ENCODE measurements at regions not wholly inside any gene's neighbourhood (a gene's known extent, or its start where the extent isn't known, plus 50 kb on each side); places are given as distances from the start of the nearest gene placed in this dataset.

DNA sequence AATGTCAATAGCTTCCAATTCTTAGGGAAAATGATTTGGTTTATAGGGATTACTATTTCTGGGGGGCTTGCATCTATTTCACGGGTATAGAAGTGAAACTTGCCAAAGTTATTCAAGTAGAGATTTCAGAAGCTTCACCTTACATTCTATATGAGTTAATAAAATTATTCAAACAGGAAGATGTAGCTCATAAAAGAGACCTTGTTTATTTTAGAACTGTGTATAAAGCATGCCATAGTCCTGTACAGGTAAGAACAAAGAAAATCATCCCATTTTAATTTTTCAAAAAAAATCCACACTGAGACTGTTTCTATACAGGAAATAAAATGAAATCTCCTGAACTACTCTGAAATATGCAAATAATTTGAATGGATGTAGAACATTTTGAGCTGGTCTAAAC, 834.7 kb downstream of the TRHDE start:
- DNase-seq (no peak), FAIRE-seq (no peak)
- intact Hi-C loops (cut with DNase I), result no loop called here
- Histone ChIP-seq H3K4me1 (ENCODE audit: control insufficient read depth in 2 of 3, insufficient read depth in 2 of 3, low read depth in 1 of 3, low read length in 3 of 3) (no peaks in the 10 kb centered on the region), H3K9me3 (ENCODE audit: control insufficient read depth in 2 of 3, insufficient read depth in 1 of 3, low read length in 3 of 3) (no peaks in the 10 kb centered on the region), H3K4me3 (ENCODE audit: low read length in 3 of 3) (no peak overlapping the region), H3K27me3 (ENCODE audit: control insufficient read depth, insufficient read depth, low read length) (peaks cover 2% of the 10 kb centered on the region), H3K9ac (ENCODE audit: low read length in 3 of 3) (no peak overlapping the region), H3K36me3 (ENCODE audit: control insufficient read depth in 2 of 3, insufficient read depth in 3 of 3, low read length in 3 of 3) (no peaks in the 10 kb centered on the region), H3K27ac (ENCODE audit: low read depth in 2 of 2, low read length in 2 of 2) (no peak overlapping the region)
- TF ChIP-seq, protein P1, sequence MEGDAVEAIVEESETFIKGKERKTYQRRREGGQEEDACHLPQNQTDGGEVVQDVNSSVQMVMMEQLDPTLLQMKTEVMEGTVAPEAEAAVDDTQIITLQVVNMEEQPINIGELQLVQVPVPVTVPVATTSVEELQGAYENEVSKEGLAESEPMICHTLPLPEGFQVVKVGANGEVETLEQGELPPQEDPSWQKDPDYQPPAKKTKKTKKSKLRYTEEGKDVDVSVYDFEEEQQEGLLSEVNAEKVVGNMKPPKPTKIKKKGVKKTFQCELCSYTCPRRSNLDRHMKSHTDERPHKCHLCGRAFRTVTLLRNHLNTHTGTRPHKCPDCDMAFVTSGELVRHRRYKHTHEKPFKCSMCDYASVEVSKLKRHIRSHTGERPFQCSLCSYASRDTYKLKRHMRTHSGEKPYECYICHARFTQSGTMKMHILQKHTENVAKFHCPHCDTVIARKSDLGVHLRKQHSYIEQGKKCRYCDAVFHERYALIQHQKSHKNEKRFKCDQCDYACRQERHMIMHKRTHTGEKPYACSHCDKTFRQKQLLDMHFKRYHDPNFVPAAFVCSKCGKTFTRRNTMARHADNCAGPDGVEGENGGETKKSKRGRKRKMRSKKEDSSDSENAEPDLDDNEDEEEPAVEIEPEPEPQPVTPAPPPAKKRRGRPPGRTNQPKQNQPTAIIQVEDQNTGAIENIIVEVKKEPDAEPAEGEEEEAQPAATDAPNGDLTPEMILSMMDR (IDR thresholded peaks at IDR 0.05; ENCODE audit: borderline replicate concordance, extremely low read depth, insufficient read depth), result no peak

DNA sequence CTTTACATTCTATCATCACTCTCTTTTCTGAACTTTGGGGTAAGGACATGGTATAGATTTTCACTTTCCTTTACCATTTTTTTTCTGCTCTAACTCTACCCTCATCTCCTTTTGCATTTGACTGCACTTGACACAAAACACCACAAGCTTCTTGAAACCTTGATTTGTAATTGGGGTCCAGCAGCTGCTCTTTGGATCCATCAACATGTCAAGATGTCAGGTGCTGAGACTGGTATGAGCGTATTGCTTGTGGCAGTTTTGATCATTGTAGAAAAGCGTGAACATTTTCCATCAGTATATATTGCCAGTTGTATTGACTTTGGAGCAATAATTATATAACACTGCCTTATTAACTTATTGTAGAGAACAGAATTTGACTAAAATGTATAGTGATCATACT, 838.6 kb downstream of the TRHDE start:
- FAIRE-seq (no peak), DNase-seq (no peak)
- H3K9me3 ChIP-seq (ENCODE audit: control insufficient read depth in 2 of 3, insufficient read depth in 1 of 3, low read length in 3 of 3), result no peaks in the 10 kb centered on the region
- H3K27ac ChIP-seq (ENCODE audit: low read depth in 2 of 2, low read length in 2 of 2), result no peak overlapping the region
- TF ChIP-seq, protein P1 (IDR thresholded peaks at IDR 0.05; ENCODE audit: borderline replicate concordance, extremely low read depth, insufficient read depth), result no peak
- H3K9ac ChIP-seq (ENCODE audit: low read length in 3 of 3), result no peak overlapping the region
- intact Hi-C loops (cut with DNase I), result no loop called here
- peaks cover 2% of the 10 kb centered on the region for H3K27me3 ChIP-seq (ENCODE audit: control insufficient read depth, insufficient read depth, low read length)
- no peak overlapping the region for H3K4me3 ChIP-seq (ENCODE audit: low read length in 3 of 3)
- H3K36me3 ChIP-seq (ENCODE audit: control insufficient read depth in 2 of 3, insufficient read depth in 3 of 3, low read length in 3 of 3), result no peaks in the 10 kb centered on the region
- no peaks in the 10 kb centered on the region for H3K4me1 ChIP-seq (ENCODE audit: control insufficient read depth in 2 of 3, insufficient read depth in 2 of 3, low read depth in 1 of 3, low read length in 3 of 3)

DNA sequence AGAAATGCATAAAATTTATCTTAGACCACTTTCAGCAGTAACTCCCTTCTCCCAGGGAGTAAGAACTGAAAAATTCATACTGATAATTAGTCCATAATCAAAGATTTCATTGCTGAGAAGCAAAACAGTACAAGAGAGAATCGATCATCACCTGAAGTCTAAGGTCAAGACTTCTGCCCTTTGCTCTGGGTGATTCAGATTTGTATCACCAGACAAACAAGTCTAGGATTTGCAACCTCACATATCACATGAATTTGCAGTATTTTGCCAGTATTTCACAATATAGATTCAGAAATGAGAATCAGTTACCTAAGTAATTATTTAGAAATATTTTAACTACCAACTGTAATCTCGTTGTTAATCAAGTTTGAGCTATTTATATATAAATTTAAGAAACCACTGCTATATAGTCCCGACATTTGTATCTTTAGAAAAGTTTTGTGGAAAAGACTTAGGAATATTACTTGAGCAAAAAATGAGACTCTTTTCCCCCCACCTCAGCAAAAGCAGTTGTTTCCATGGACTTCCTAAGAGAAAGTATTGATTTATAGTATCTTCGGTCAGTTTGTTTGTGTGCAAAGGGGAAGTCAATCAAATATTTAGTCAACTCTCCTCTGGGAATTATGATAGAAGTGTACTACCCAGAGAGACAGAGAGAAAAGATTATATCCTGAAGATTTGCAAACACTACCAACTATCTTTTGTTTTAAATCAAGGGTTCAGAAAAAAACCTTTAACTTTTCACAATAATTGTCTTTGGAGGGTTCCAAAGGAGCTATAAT, 840.1 kb downstream of the TRHDE start:
- no peaks in the 10 kb centered on the region for H3K4me1 ChIP-seq (ENCODE audit: control insufficient read depth in 2 of 3, insufficient read depth in 2 of 3, low read depth in 1 of 3, low read length in 3 of 3)
- peaks cover 2% of the 10 kb centered on the region for H3K27me3 ChIP-seq (ENCODE audit: control insufficient read depth, insufficient read depth, low read length)
- DNase-seq (no peak), FAIRE-seq (no peak)
- no peaks in the 10 kb centered on the region for H3K36me3 ChIP-seq (ENCODE audit: control insufficient read depth in 2 of 3, insufficient read depth in 3 of 3, low read length in 3 of 3)
- no peak overlapping the region for H3K27ac ChIP-seq (ENCODE audit: low read depth in 2 of 2, low read length in 2 of 2)
- H3K4me3 ChIP-seq (ENCODE audit: low read length in 3 of 3), result no peak overlapping the region
- intact Hi-C loops (cut with DNase I), result no loop called here
- no peak overlapping the region for H3K9ac ChIP-seq (ENCODE audit: low read length in 3 of 3)
- TF ChIP-seq, protein P1 (IDR thresholded peaks at IDR 0.05; ENCODE audit: borderline replicate concordance, extremely low read depth, insufficient read depth), result no peak
- no peaks in the 10 kb centered on the region for H3K9me3 ChIP-seq (ENCODE audit: control insufficient read depth in 2 of 3, insufficient read depth in 1 of 3, low read length in 3 of 3)

DNA sequence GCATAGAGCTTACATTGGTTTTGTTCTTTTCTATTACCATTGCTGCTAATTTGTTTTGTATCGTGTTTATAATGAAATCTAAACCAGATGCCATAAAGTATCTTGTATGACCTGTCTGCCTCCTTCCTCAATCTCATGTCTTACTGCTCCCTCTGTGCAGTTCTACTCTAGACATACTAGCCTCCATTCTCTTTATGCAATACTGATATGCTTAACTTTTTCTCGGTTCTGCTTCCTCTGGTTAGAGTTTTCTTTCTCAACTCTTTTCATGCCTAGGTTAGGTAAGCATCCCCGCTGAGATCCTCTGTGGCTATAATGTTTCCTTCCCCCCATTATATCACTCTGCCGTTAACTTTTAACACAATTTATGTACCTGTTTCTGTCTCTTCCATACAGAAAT, 852.3 kb downstream of the TRHDE start:
- TF ChIP-seq, protein P1 (IDR thresholded peaks at IDR 0.05; ENCODE audit: borderline replicate concordance, extremely low read depth, insufficient read depth), result no peak
- Histone ChIP-seq H3K4me1 (ENCODE audit: control insufficient read depth in 2 of 3, insufficient read depth in 2 of 3, low read depth in 1 of 3, low read length in 3 of 3) (no peaks in the 10 kb centered on the region), H3K4me3 (ENCODE audit: low read length in 3 of 3) (no peak overlapping the region), H3K27me3 (ENCODE audit: control insufficient read depth, insufficient read depth, low read length) (no peaks in the 10 kb centered on the region), H3K9me3 (ENCODE audit: control insufficient read depth in 2 of 3, insufficient read depth in 1 of 3, low read length in 3 of 3) (no peaks in the 10 kb centered on the region), H3K9ac (ENCODE audit: low read length in 3 of 3) (no peak overlapping the region), H3K27ac (ENCODE audit: low read depth in 2 of 2, low read length in 2 of 2) (no peak overlapping the region), H3K36me3 (ENCODE audit: control insufficient read depth in 2 of 3, insufficient read depth in 3 of 3, low read length in 3 of 3) (no peaks in the 10 kb centered on the region)
- intact Hi-C loops (cut with DNase I), result no loop called here
- DNase-seq, result no peak
- FAIRE-seq, result no peak

All from kidney (tissue), 13 donors.